ENCODE measurements at regions not wholly inside any gene's neighbourhood (a gene's known extent, or its start where the extent isn't known, plus 50 kb on each side); places are given as distances from the start of the nearest gene placed in this dataset.

- no peak for TF ChIP-seq EZH2 (IDR thresholded peaks at IDR 0.05)
- TF ChIP-seq POLR2AphosphoS5 (IDR thresholded peaks at IDR 0.05; ENCODE audit: borderline replicate concordance, low read depth, low read length) = no peak
Observed at GRCh38 chr6:84943905-84944304, 179.5 kb upstream of the TBX18 start.
